ENCODE measurements at regions not wholly inside any gene's neighbourhood (a gene's known extent, or its start where the extent isn't known, plus 50 kb on each side); places are given as distances from the start of the nearest gene placed in this dataset.

DNA sequence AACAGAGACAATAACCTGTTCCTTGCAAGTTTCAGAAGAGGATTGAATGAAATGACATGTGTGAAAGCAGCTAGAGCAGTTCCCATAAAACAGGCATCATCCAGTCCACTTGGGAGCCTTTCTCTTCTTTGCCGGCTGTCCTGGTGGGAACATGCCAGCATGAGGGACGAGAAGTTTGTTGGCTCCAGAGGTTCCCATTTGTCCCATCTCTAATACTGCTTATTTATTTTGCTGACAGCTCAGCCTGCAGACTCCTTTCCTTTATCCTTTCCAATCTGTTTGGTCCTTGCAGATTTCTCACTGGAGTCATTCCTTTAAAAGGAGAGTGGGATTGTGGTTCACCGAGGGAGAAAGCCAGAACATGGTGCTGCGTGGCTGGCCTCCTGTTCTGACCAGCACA, 321.5 kb upstream of the CLINT1 start:
- H3F3A ChIP-seq (ENCODE audit: insufficient read depth, low read length) = no peaks in the 10 kb centered on the region
- no peak overlapping the region for H3K9ac ChIP-seq (ENCODE audit: low read length)
- H3K9me3 ChIP-seq (ENCODE audit: low read length) = no peaks in the 10 kb centered on the region
- TF ChIP-seq EZH2 (IDR thresholded peaks at IDR 0.05; ENCODE audit: borderline replicate concordance, low read length) = no peak
- TF ChIP-seq, protein P1, sequence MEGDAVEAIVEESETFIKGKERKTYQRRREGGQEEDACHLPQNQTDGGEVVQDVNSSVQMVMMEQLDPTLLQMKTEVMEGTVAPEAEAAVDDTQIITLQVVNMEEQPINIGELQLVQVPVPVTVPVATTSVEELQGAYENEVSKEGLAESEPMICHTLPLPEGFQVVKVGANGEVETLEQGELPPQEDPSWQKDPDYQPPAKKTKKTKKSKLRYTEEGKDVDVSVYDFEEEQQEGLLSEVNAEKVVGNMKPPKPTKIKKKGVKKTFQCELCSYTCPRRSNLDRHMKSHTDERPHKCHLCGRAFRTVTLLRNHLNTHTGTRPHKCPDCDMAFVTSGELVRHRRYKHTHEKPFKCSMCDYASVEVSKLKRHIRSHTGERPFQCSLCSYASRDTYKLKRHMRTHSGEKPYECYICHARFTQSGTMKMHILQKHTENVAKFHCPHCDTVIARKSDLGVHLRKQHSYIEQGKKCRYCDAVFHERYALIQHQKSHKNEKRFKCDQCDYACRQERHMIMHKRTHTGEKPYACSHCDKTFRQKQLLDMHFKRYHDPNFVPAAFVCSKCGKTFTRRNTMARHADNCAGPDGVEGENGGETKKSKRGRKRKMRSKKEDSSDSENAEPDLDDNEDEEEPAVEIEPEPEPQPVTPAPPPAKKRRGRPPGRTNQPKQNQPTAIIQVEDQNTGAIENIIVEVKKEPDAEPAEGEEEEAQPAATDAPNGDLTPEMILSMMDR (IDR thresholded peaks at IDR 0.05; ENCODE audit: low read length) = no peak
- H3K4me2 ChIP-seq (ENCODE audit: low read length) = no peak overlapping the region
- no peaks in the 10 kb centered on the region for H3K79me2 ChIP-seq (ENCODE audit: insufficient read depth, low read length)
- H4K20me1 ChIP-seq (ENCODE audit: insufficient read depth, low read length) = no peaks in the 10 kb centered on the region
- H3K4me3 ChIP-seq (ENCODE audit: low read depth, low read length, poor library complexity, severe bottlenecking) = no peak overlapping the region
- H3K27ac ChIP-seq (ENCODE audit: low read depth, low read length, poor library complexity, severe bottlenecking) = no peak overlapping the region
- no peaks in the 10 kb centered on the region for H3K36me3 ChIP-seq (ENCODE audit: insufficient read depth, low read length)
- peaks cover 8% of the 10 kb centered on the region for H3K4me1 ChIP-seq (ENCODE audit: insufficient read depth, low read length, severe bottlenecking)
- H3K27me3 ChIP-seq (ENCODE audit: insufficient read depth, low read length) = 0 out of 2 replicates have a peak, but pooled peaks cover 5% of the 10 kb centered on the region
- H2AFZ ChIP-seq (ENCODE audit: low read length) = no peak overlapping the region
- no peaks in the 10 kb centered on the region for H3K9me2 ChIP-seq (ENCODE audit: low read depth, low read length)

DNA sequence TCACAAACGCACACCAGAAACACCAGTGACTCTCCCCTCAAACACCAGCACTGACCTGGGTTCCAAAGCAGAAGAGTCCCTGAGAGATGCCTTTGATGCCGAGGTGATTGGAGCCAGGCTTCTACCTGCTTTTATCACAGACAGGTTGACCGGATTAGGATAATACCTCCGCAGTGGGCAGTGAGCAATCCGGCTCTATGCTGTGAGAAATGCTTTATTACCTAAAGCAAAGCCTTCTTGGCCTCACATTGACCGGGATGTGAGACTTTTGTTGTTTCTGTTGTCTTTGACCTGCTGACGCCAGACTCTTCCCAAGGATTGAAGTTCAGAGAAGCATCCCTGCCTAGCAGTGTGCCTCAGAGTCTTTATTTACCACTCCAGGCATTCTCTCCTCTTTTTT, 320.3 kb upstream of the CLINT1 start:
- Histone ChIP-seq H3K27me3 (ENCODE audit: insufficient read depth, low read length) (0 out of 2 replicates have a peak, but pooled peaks cover 5% of the 10 kb centered on the region), H3F3A (ENCODE audit: insufficient read depth, low read length) (no peaks in the 10 kb centered on the region), H3K9me2 (ENCODE audit: low read depth, low read length) (no peaks in the 10 kb centered on the region), H3K4me1 (ENCODE audit: insufficient read depth, low read length, severe bottlenecking) (peaks cover 13% of the 10 kb centered on the region), H4K20me1 (ENCODE audit: insufficient read depth, low read length) (no peaks in the 10 kb centered on the region), H3K36me3 (ENCODE audit: insufficient read depth, low read length) (no peaks in the 10 kb centered on the region), H2AFZ (ENCODE audit: low read length) (no peak overlapping the region), H3K9me3 (ENCODE audit: low read length) (no peaks in the 10 kb centered on the region), H3K4me2 (ENCODE audit: low read length) (no peak overlapping the region), H3K79me2 (ENCODE audit: insufficient read depth, low read length) (no peaks in the 10 kb centered on the region), H3K9ac (ENCODE audit: low read length) (no peak overlapping the region), H3K27ac (ENCODE audit: low read depth, low read length, poor library complexity, severe bottlenecking) (no peak overlapping the region), H3K4me3 (ENCODE audit: low read depth, low read length, poor library complexity, severe bottlenecking) (no peak overlapping the region)
- no peak for TF ChIP-seq EZH2 (IDR thresholded peaks at IDR 0.05; ENCODE audit: borderline replicate concordance, low read length)
- TF ChIP-seq, protein P1 (IDR thresholded peaks at IDR 0.05; ENCODE audit: low read length) = no peak

DNA sequence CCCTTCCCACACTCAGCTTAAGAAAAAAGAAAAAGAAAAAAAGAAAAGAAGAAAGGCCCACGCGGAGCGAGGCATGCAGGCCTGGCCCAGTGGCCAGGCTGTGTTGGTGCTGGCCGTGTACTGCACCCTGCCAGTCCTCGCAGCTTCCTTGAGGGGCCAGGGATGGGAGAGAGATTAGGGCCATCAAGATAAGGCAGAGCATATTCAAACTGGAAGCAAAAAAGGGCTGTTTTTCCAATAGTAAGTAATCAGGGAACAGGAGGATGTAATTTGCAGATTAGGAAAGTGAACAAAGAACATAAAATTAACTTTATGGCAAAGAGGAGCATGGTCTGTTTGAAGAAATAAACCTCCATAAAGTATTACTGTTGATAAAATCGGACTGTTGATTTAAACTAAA, 319.6 kb upstream of the CLINT1 start:
- no peaks in the 10 kb centered on the region for H4K20me1 ChIP-seq (ENCODE audit: insufficient read depth, low read length)
- H3K27me3 ChIP-seq (ENCODE audit: insufficient read depth, low read length) = peaks cover 5% of the 10 kb centered on the region; the same call in 1 of the 2 replicates
- H3K9ac ChIP-seq (ENCODE audit: low read length) = no peak overlapping the region
- H3K4me2 ChIP-seq (ENCODE audit: low read length) = no peak overlapping the region
- H3K79me2 ChIP-seq (ENCODE audit: insufficient read depth, low read length) = no peaks in the 10 kb centered on the region
- H3F3A ChIP-seq (ENCODE audit: insufficient read depth, low read length) = no peaks in the 10 kb centered on the region
- TF ChIP-seq, protein P1 (IDR thresholded peaks at IDR 0.05; ENCODE audit: low read length) = no peak
- TF ChIP-seq EZH2 (IDR thresholded peaks at IDR 0.05; ENCODE audit: borderline replicate concordance, low read length) = no peak
- H3K9me3 ChIP-seq (ENCODE audit: low read length) = no peaks in the 10 kb centered on the region
- no peaks in the 10 kb centered on the region for H3K36me3 ChIP-seq (ENCODE audit: insufficient read depth, low read length)
- H3K4me1 ChIP-seq (ENCODE audit: insufficient read depth, low read length, severe bottlenecking) = peaks cover 13% of the 10 kb centered on the region
- H3K27ac ChIP-seq (ENCODE audit: low read depth, low read length, poor library complexity, severe bottlenecking) = no peak overlapping the region
- H3K9me2 ChIP-seq (ENCODE audit: low read depth, low read length) = no peaks in the 10 kb centered on the region
- H2AFZ ChIP-seq (ENCODE audit: low read length) = no peak overlapping the region
- no peak overlapping the region for H3K4me3 ChIP-seq (ENCODE audit: low read depth, low read length, poor library complexity, severe bottlenecking)
